Body of pancreas (tissue), 4 donors: ENCODE measurements at regions not wholly inside any gene's neighbourhood (a gene's known extent, or its start where the extent isn't known, plus 50 kb on each side); places are given as distances from the start of the nearest gene placed in this dataset.

Experiments
- ATAC-seq: fragments of 150-250 bp; one replicate; pipeline ENCODE4 v1.9.1; 2016
- DNase-seq, 4 donors: peaks; one replicate each; pipeline ENCODE4 v3.0.0-alpha.2; 2019
- H3K27ac ChIP-seq, 4 donors: fragments of 200-600 bp; sonication (generic); 1 replicate in 3 of 4; 2 replicates in 1 of 4; pipeline versions ENCODE4 v1.5.1 to v1.6.1; 2016 to 2019; ENCODE audit warnings: mild to moderate bottlenecking in 1 of 4, mixed read lengths in 1 of 4, moderate library complexity in 1 of 4
- H3K27me3 ChIP-seq, 2 donors: fragments of 200-600 bp; sonication (generic); one replicate each; pipeline ENCODE4 v1.6.0; 2016; ENCODE audit warnings: mild to moderate bottlenecking in 1 of 2
- H3K36me3 ChIP-seq, 2 donors: fragments of 200-600 bp; sonication (generic); replicated peaks in 1 of 2; 2 replicates each; pipeline ENCODE4 v1.5.1; 2016; ENCODE audit warnings: low read depth in 2 of 2; ENCODE audit not compliant: insufficient read depth in 1 of 2
- H3K4me1 ChIP-seq: fragments of 200-600 bp; sonication (generic); one replicate; pipeline ENCODE4 v1.6.0; 2016
- H3K4me3 ChIP-seq, 2 donors: fragments of 200-600 bp; sonication (generic); 1 replicate in 1 of 2; 2 replicates in 1 of 2; pipeline ENCODE4 v1.5.1; 2016 to 2019
- H3K9me3 ChIP-seq, 3 donors: fragments of 200-600 bp; sonication (generic); 1 replicate in 2 of 3; 2 replicates in 1 of 3; pipeline ENCODE4 v1.5.1; 2016
- POLR2A ChIP-seq, 3 donors: fragments of 450-650 bp; IDR thresholded peaks; one replicate each; pipeline ENCODE4 v1.6.1; 2016; ENCODE audit warnings: antibody characterized with exemption in 3 of 3, mild to moderate bottlenecking in 2 of 3
- WGBS, 2 donors: methylation state at CpG; one replicate each; pipeline ENCODE4 v1.1.5; 2017; 5-methylcytosine and 5-hydroxymethylcytosine counted together
- intact Hi-C: fragments of 100-400 bp; cut with DNase I; formaldehyde crosslinking; loops from one replicate; pipeline ENCODE4 v1.15.1; 2023
- TF ChIP-seq, protein P1 (sequence below), 7 experiments: fragments of 450-650 bp in 4 of 7; fragments of 200-600 bp in 3 of 7; sonication (generic) in 3 of 7; IDR thresholded peaks; one replicate each; pipeline ENCODE4 v1.5.1; 2016 to 2019; ENCODE audit warnings: antibody characterized with exemption in 7 of 7

DNA sequence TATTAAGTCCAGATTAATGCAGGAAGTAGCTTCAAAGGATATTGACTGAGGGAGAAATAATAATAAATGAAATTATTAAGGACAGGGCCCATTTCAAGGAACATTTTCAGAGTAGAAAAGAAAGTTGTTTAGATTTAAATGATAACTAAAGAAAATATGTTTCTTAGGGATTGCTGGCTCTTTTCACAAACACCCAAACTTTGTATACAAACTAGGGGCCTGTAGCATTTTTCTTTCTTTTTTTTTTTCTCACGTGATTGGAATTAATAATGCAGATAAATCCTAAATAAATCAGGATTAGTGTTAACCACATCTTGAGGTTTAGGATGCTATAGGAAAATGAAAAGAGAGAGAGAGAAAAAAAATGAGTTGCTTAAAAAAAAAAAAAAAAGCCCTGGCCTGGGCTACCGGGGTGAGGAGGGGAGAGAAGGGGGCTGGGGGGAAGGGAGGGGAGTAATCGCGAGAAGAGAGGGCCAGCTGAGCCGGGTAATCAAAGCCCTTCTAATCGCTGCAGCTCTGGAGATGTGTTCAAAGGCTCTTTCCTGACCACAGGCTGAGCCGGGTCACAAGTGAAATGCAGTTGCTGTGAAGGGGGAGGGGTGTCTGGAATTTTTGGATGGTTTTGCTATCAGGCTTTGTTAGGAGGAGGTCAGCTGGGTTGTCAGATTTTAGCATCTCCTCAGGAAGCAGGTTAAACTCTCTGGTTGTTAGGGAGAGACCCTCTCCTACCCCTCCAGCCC, 104.6 kb upstream of the ZFHX3 start:
- H3K4me1 ChIP-seq, result no peaks in the 10 kb centered on the region
- WGBS, 2 donors, result 44 to 62% methylated on average over 7 of the region's 7 CpGs
- H3K27me3 ChIP-seq, result no peaks in the 10 kb centered on the region
- ATAC-seq (no peak), DNase-seq (no peak)
- H3K36me3 ChIP-seq, result no peaks in the 10 kb centered on the region
- no peak overlapping the region for H3K4me3 ChIP-seq
- H3K27ac ChIP-seq, result peak overlapping the region in 1 of 4 donors; percentile 65
- H3K9me3 ChIP-seq, result no peaks in the 10 kb centered on the region
- intact Hi-C loops, result loop anchor here (10.0 kb wide), 1 partner anchor 78 kb away; no protein-coding TSS in a partner anchor
- TF ChIP-seq, protein P1, sequence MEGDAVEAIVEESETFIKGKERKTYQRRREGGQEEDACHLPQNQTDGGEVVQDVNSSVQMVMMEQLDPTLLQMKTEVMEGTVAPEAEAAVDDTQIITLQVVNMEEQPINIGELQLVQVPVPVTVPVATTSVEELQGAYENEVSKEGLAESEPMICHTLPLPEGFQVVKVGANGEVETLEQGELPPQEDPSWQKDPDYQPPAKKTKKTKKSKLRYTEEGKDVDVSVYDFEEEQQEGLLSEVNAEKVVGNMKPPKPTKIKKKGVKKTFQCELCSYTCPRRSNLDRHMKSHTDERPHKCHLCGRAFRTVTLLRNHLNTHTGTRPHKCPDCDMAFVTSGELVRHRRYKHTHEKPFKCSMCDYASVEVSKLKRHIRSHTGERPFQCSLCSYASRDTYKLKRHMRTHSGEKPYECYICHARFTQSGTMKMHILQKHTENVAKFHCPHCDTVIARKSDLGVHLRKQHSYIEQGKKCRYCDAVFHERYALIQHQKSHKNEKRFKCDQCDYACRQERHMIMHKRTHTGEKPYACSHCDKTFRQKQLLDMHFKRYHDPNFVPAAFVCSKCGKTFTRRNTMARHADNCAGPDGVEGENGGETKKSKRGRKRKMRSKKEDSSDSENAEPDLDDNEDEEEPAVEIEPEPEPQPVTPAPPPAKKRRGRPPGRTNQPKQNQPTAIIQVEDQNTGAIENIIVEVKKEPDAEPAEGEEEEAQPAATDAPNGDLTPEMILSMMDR (IDR thresholded peaks at IDR 0.05), result no peak
- TF ChIP-seq POLR2A (IDR thresholded peaks at IDR 0.05), result no peak

DNA sequence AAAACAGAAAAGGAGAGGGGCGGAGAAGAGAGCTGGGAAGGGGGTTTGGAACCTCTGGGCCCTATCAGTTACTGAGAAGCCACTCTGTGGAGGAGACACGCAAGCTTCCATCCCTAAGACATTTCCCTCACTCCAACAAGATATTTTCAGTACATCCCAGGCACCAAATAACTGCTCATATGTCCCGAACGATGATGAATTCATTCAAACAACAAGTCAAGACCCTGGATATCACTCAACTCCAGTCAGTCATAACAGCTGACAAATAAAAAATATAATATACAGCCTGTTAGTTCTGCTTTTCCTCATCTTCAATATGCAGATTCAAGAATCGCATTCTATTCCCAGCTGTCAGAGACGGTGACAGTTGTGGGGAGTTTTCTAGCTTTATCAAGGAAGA, 104.0 kb upstream of the ZFHX3 start:
- Histone ChIP-seq H3K27me3 (no peaks in the 10 kb centered on the region), H3K36me3 (no peaks in the 10 kb centered on the region), H3K27ac (no peak overlapping the region), H3K9me3 (no peaks in the 10 kb centered on the region), H3K4me1 (no peaks in the 10 kb centered on the region), H3K4me3 (no peak overlapping the region)
- intact Hi-C loops, result loop anchor here (10.0 kb wide), 1 partner anchor 77 kb away; no protein-coding TSS in a partner anchor
- no peak for DNase-seq
- ATAC-seq, result no peak
- TF ChIP-seq, protein P1 (IDR thresholded peaks at IDR 0.05), result no peak
- no peak for TF ChIP-seq POLR2A (IDR thresholded peaks at IDR 0.05)
- 76 to 89% methylated on average over 6 of the region's 6 CpGs for whole genome bisulfite sequencing, 2 donors

- intact Hi-C loops, result loop anchor here (10.0 kb wide), 1 partner anchor 76 kb away; no protein-coding TSS in a partner anchor
- no peak for ATAC-seq
- Histone ChIP-seq H3K4me1 (no peaks in the 10 kb centered on the region), H3K27ac (no peak overlapping the region), H3K9me3 (no peaks in the 10 kb centered on the region), H3K4me3 (no peak overlapping the region), H3K27me3 (no peaks in the 10 kb centered on the region), H3K36me3 (no peaks in the 10 kb centered on the region)
- no peak for DNase-seq
- TF ChIP-seq, protein P1 (IDR thresholded peaks at IDR 0.05), result no peak
- no peak for TF ChIP-seq POLR2A (IDR thresholded peaks at IDR 0.05)
- 32 to 46% methylated on average over 5 of the region's 5 CpGs for WGBS, 2 donors
These were observed 103.3 kb upstream of the ZFHX3 start for GRCh38 chr16:73151225-73151624.

GRCh38 chr16:73150786-73151185, 102.9 kb upstream of the ZFHX3 start:
- no peak overlapping the region for H3K27ac ChIP-seq
- H3K27me3 ChIP-seq, result no peaks in the 10 kb centered on the region
- no peaks in the 10 kb centered on the region for H3K36me3 ChIP-seq
- WGBS, 2 donors, result 69 to 78% methylated on average over 4 of the region's 4 CpGs
- intact Hi-C loops, result loop anchor here (10.0 kb wide), 1 partner anchor 76 kb away; no protein-coding TSS in a partner anchor
- no peak for ATAC-seq
- no peak for TF ChIP-seq POLR2A (IDR thresholded peaks at IDR 0.05)
- TF ChIP-seq, protein P1 (IDR thresholded peaks at IDR 0.05), result no peak
- H3K4me3 ChIP-seq, result no peak overlapping the region
- DNase-seq, result no peak
- H3K4me1 ChIP-seq, result no peaks in the 10 kb centered on the region
- H3K9me3 ChIP-seq, result no peaks in the 10 kb centered on the region

- Histone ChIP-seq H3K27ac (no peak overlapping the region), H3K9me3 (no peaks in the 10 kb centered on the region), H3K27me3 (no peaks in the 10 kb centered on the region), H3K36me3 (no peaks in the 10 kb centered on the region), H3K4me1 (no peaks in the 10 kb centered on the region), H3K4me3 (no peak overlapping the region)
- intact Hi-C loops, result no loop called here
- TF ChIP-seq, protein P1 (IDR thresholded peaks at IDR 0.05), result no peak
- no peak for TF ChIP-seq POLR2A (IDR thresholded peaks at IDR 0.05)
- DNase-seq (peak in 2 of 4 donors; percentile 23 to 32), ATAC-seq (no peak)
- WGBS, 2 donors, result 39 to 45% methylated on average over 7 of the region's 7 CpGs
These were observed 101.4 kb upstream of the ZFHX3 start for GRCh38 chr16:73149334-73149733.
